CD4-positive, alpha-beta memory T cell (primary cell): ENCODE measurements at regions not wholly inside any gene's neighbourhood (a gene's known extent, or its start where the extent isn't known, plus 50 kb on each side); places are given as distances from the start of the nearest gene placed in this dataset.

Experiments used
- CTCF ChIA-PET: fragments of 350-600 bp; sonication (Branson Sonifier 250); formaldehyde crosslinking; loops from one replicate; lab custom pipeline; 2021; ENCODE audit warnings: inconsistent platforms; ENCODE audit not compliant: partially characterized antibody; lab: Charles Lee
- POLR2A ChIA-PET: fragments of 350-600 bp; sonication (Branson Sonifier 250); formaldehyde crosslinking; loops from one replicate; lab custom pipeline; 2021; ENCODE audit not compliant: partially characterized antibody; lab: Charles Lee
- DNase-seq, 5 donors: peaks; one replicate each; pipeline versions ENCODE4 v3.0.0 to v3.0.0-alpha.2; 2020 to 2022; ENCODE audit warnings: mixed read lengths in 1 of 5
- H3K27ac ChIP-seq: one replicate; pipeline ENCODE4 v1.7.0; 2013; ENCODE audit warnings: low read depth, low read length
- H3K27me3 ChIP-seq: 2 replicates; pipeline ENCODE4 v1.7.0; 2013; ENCODE audit warnings: mild to moderate bottlenecking, low read length, moderate library complexity; ENCODE audit not compliant: insufficient read depth
- H3K36me3 ChIP-seq: 2 replicates; pipeline ENCODE4 v1.7.0; 2013; ENCODE audit warnings: mild to moderate bottlenecking, low read length, moderate library complexity; ENCODE audit not compliant: insufficient read depth
- H3K4me1 ChIP-seq: 2 replicates; pipeline ENCODE4 v1.7.0; 2013; ENCODE audit warnings: mild to moderate bottlenecking, low read length, moderate library complexity; ENCODE audit not compliant: insufficient read depth
- H3K4me3 ChIP-seq, 2 donors: one replicate each; pipeline ENCODE4 v1.7.0; 2013; ENCODE audit warnings: low read length in 2 of 2, mild to moderate bottlenecking in 1 of 2
- H3K9me3 ChIP-seq, 2 donors: one replicate each; pipeline ENCODE4 v1.7.0; 2013; ENCODE audit warnings: low read length in 2 of 2, control low read depth in 1 of 2; ENCODE audit not compliant: control insufficient read depth in 1 of 2
- H3K27ac Mint-ChIP-seq, 7 donors: one replicate each; pipeline ENCODE4 v1.8.0; 2020 to 2021; ENCODE audit warnings: mixed read lengths in 7 of 7, mild to moderate bottlenecking in 6 of 7, inconsistent platforms in 3 of 7, moderate library complexity in 3 of 7
- H3K27me3 Mint-ChIP-seq, 2 donors: one replicate each; pipeline ENCODE4 v1.8.0; 2020 to 2021; ENCODE audit warnings: mixed read lengths in 2 of 2
- H3K36me3 Mint-ChIP-seq, 2 donors: one replicate each; pipeline ENCODE4 v1.8.0; 2020 to 2021; ENCODE audit warnings: mixed read lengths in 2 of 2, inconsistent platforms in 1 of 2, mild to moderate bottlenecking in 1 of 2
- H3K4me1 Mint-ChIP-seq, 4 donors: one replicate each; pipeline ENCODE4 v1.8.0; 2020 to 2021; ENCODE audit warnings: mixed read lengths in 4 of 4, mild to moderate bottlenecking in 1 of 4
- H3K4me3 Mint-ChIP-seq, 8 donors: one replicate each; pipeline ENCODE4 v1.8.0; 2020 to 2021; ENCODE audit warnings: mixed read lengths in 8 of 8, mild to moderate bottlenecking in 7 of 8, moderate library complexity in 6 of 8, inconsistent platforms in 3 of 8
- H3K9me3 Mint-ChIP-seq, 8 donors: one replicate each; pipeline ENCODE4 v1.8.0; 2020 to 2021; ENCODE audit warnings: mixed read lengths in 8 of 8, mild to moderate bottlenecking in 5 of 8, inconsistent platforms in 3 of 8, moderate library complexity in 1 of 8
- intact Hi-C: fragments of 100-400 bp; cut with micrococcal nuclease; formaldehyde crosslinking; loops from one replicate; pipeline ENCODE4 v1.15.1; 2023

DNA sequence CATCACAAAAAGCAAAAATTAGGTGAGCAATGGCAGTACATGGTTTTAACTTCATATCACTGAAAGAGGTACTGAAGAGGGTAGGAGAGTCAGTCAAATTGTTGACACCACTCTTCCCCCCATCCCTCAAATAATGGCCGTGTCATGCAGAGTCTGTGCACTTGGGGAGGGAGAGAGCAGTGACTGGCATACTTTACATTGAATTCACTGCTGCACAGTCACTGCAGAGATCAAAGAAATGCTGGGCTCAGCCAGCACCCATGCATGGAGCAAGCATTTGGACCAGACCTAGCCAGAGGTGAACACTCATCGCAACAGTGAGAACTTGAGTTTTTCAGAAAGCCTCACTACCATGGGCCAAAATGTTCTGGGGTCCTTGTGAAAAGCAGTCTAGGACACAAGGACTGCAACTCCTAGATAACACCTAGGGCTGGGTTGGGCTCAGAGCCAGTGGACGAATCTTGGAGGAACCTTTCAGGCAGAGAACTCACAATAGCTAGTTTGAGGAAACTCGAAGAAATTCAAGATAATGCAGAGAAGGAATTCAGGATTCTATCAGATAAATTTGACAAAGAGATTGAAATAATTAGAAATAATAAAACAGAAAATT lies 112.9 kb downstream of the NR4A2 start:
- Mint-ChIP-seq H3K4me3 (no peak overlapping the region), H3K27me3 (peaks cover 7 to 11% of the 10 kb centered on the region in 2 donors), H3K27ac (no peak overlapping the region), H3K9me3 (peaks cover 5 to 44% (median 38%) of the 10 kb centered on the region in 8 donors), H3K36me3 (peaks cover 0 to 9% of the 10 kb centered on the region in 2 donors), H3K4me1 (no peaks in the 10 kb centered on the region)
- ChIA-PET CTCF (no interaction called here), POLR2A (no interaction called here)
- Histone ChIP-seq H3K9me3 (peaks cover 0 to 4% of the 10 kb centered on the region in 2 donors), H3K27ac (no peak overlapping the region), H3K4me3 (no peak overlapping the region), H3K4me1 (no peaks in the 10 kb centered on the region), H3K36me3 (no peaks in the 10 kb centered on the region), H3K27me3 (no peaks in the 10 kb centered on the region)
- DNase-seq: no peak
- intact Hi-C loops: no loop called here

- intact Hi-C loops: no loop called here
- H3K36me3 ChIP-seq: no peaks in the 10 kb centered on the region
- no peaks in the 10 kb centered on the region for H3K4me1 ChIP-seq
- Mint-ChIP-seq H3K36me3 (no peaks in the 10 kb centered on the region), H3K4me3 (no peak overlapping the region), H3K4me1 (no peaks in the 10 kb centered on the region), H3K27me3 (peaks cover 5 to 20% of the 10 kb centered on the region in 2 donors), H3K27ac (no peak overlapping the region), H3K9me3 (peaks cover 0 to 8% (median 4%) of the 10 kb centered on the region in 8 donors)
- H3K27ac ChIP-seq: no peak overlapping the region
- H3K27me3 ChIP-seq: no peaks in the 10 kb centered on the region
- H3K9me3 ChIP-seq: no peaks in the 10 kb centered on the region
- ChIA-PET CTCF (no interaction called here), POLR2A (no interaction called here)
- DNase-seq: no peak
- no peak overlapping the region for H3K4me3 ChIP-seq
Observed at GRCh38 chr2:156215656-156216055, 116.9 kb downstream of the NR4A2 start.

- Histone ChIP-seq H3K27me3 (no peaks in the 10 kb centered on the region), H3K36me3 (no peaks in the 10 kb centered on the region), H3K9me3 (no peaks in the 10 kb centered on the region), H3K27ac (no peak overlapping the region), H3K4me3 (no peak overlapping the region), H3K4me1 (no peaks in the 10 kb centered on the region)
- Mint-ChIP-seq H3K4me1 (no peaks in the 10 kb centered on the region), H3K27ac (no peak overlapping the region), H3K9me3 (peaks cover 0 to 3% (median 0%) of the 10 kb centered on the region in 8 donors), H3K4me3 (no peak overlapping the region), H3K27me3 (peaks cover 5 to 17% of the 10 kb centered on the region in 2 donors), H3K36me3 (no peaks in the 10 kb centered on the region)
- no peak for DNase-seq
- intact Hi-C loops: no loop called here
- ChIA-PET CTCF (no interaction called here), POLR2A (no interaction called here)
Observed at GRCh38 chr2:156211318-156211717, 121.2 kb downstream of the NR4A2 start.

- no peaks in the 10 kb centered on the region for H3K9me3 ChIP-seq
- no peak overlapping the region for H3K4me3 ChIP-seq
- Mint-ChIP-seq H3K27ac (no peak overlapping the region), H3K9me3 (no peaks in the 10 kb centered on the region), H3K4me3 (no peak overlapping the region), H3K27me3 (peaks cover 1 to 2% of the 10 kb centered on the region in 2 donors), H3K36me3 (no peaks in the 10 kb centered on the region), H3K4me1 (no peaks in the 10 kb centered on the region)
- H3K27me3 ChIP-seq: no peaks in the 10 kb centered on the region
- H3K4me1 ChIP-seq: no peaks in the 10 kb centered on the region
- no peaks in the 10 kb centered on the region for H3K36me3 ChIP-seq
- DNase-seq: no peak
- intact Hi-C loops: no loop called here
- ChIA-PET CTCF (no interaction called here), POLR2A (no interaction called here)
- H3K27ac ChIP-seq: no peak overlapping the region
Observed at GRCh38 chr2:156206355-156206754, 126.2 kb downstream of the NR4A2 start.

DNA sequence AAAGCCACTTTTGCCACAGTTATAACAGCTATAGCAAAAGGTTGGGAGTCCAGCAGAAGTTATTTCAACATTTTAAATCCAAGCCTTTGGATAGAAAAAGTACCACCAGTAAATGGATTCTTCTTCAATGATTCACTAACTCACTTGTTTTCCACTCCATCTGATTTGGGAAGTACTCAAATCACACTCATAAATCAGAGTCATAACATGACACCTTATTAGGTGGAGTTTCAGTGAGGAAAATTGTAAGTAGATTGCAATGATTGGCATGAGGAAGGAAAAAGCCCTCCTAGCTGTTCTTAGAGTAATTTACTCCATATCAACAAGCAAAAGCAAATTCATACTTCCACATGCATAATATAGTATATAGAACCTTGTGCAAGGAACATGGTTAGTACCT lies 132.9 kb downstream of the NR4A2 start:
- no peaks in the 10 kb centered on the region for H3K36me3 ChIP-seq
- Mint-ChIP-seq H3K27me3 (peaks cover 2 to 7% of the 10 kb centered on the region in 2 donors), H3K4me3 (no peak overlapping the region), H3K4me1 (peaks cover 0 to 2% (median 0%) of the 10 kb centered on the region in 4 donors), H3K9me3 (no peaks in the 10 kb centered on the region), H3K36me3 (no peaks in the 10 kb centered on the region), H3K27ac (no peak overlapping the region)
- intact Hi-C loops: no loop called here
- no peaks in the 10 kb centered on the region for H3K9me3 ChIP-seq
- no peak overlapping the region for H3K4me3 ChIP-seq
- H3K27ac ChIP-seq: no peak overlapping the region
- no peak for DNase-seq
- H3K27me3 ChIP-seq: no peaks in the 10 kb centered on the region
- no peaks in the 10 kb centered on the region for H3K4me1 ChIP-seq
- CTCF ChIA-PET: no interaction called here
- POLR2A ChIA-PET: no interaction called here

GRCh38 chr2:156196031-156196430 lies 136.5 kb downstream of the NR4A2 start:
- Mint-ChIP-seq H3K27ac (no peak overlapping the region), H3K4me1 (peaks cover 0 to 2% (median 0%) of the 10 kb centered on the region in 4 donors), H3K9me3 (no peaks in the 10 kb centered on the region), H3K36me3 (no peaks in the 10 kb centered on the region), H3K27me3 (peaks cover 0 to 4% of the 10 kb centered on the region in 2 donors), H3K4me3 (no peak overlapping the region)
- Histone ChIP-seq H3K27me3 (no peaks in the 10 kb centered on the region), H3K4me3 (no peak overlapping the region), H3K4me1 (no peaks in the 10 kb centered on the region), H3K36me3 (no peaks in the 10 kb centered on the region), H3K9me3 (no peaks in the 10 kb centered on the region), H3K27ac (no peak overlapping the region)
- ChIA-PET CTCF (no interaction called here), POLR2A (no interaction called here)
- intact Hi-C loops: no loop called here
- no peak for DNase-seq

DNA sequence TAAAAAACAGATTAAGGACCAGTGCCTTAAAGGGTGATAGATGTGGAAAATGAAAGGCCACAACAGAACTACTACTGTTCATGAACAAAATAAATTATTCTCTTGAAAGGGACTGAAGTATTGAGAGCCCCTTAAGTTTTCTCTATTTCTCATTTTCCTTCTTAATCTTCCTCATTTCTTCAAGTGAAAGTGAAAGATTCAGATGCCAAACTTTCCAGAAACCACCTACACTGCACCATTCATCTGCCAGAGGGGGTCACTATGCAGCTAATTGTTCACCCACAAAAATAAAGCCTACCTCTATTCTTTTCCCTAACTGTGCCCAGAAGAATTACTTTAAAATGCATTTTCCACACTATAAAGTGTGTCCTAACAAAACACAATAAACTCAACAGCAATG lies 140.1 kb downstream of the NR4A2 start:
- H3K27ac Mint-ChIP-seq: peak overlapping the region in 1 of 7 donors; percentile 20
- H3K4me1 ChIP-seq: no peaks in the 10 kb centered on the region
- no peak overlapping the region for H3K27ac ChIP-seq
- H3K4me1 Mint-ChIP-seq: no peaks in the 10 kb centered on the region
- H3K4me3 ChIP-seq: no peak overlapping the region
- DNase-seq: peak in 1 of 5 donors; percentile 5
- no peak overlapping the region for H3K4me3 Mint-ChIP-seq
- peaks cover 0 to under 1% of the 10 kb centered on the region in 2 donors for H3K27me3 Mint-ChIP-seq
- no peaks in the 10 kb centered on the region for H3K27me3 ChIP-seq
- POLR2A ChIA-PET: no interaction called here
- H3K9me3 ChIP-seq: no peaks in the 10 kb centered on the region
- intact Hi-C loops: loop anchor here (1.0 to 5.0 kb wide), 2 partner anchors 145 to 397 kb away; no protein-coding TSS in a partner anchor
- H3K9me3 Mint-ChIP-seq: peaks cover 0 to 2% (median 0%) of the 10 kb centered on the region in 8 donors
- H3K36me3 Mint-ChIP-seq: no peaks in the 10 kb centered on the region
- CTCF ChIA-PET: interaction anchor here (2.6 kb wide), 1 partner anchor 397 kb away, joined by 14 read pairs; no protein-coding TSS in a partner anchor
- H3K36me3 ChIP-seq: no peaks in the 10 kb centered on the region
